Fibroblast of skin of scalp (primary cell): ENCODE measurements at regions not wholly inside any gene's neighbourhood (a gene's known extent, or its start where the extent isn't known, plus 50 kb on each side); places are given as distances from the start of the nearest gene placed in this dataset.

Experiments used
- DNase-seq: peaks from one replicate; pipeline ENCODE4 v3.0.0-alpha.2; 2013

GRCh38 chr6:4554645-4555044 lies 221.6 kb upstream of the CDYL start:
- DNase-seq: no peak

DNA sequence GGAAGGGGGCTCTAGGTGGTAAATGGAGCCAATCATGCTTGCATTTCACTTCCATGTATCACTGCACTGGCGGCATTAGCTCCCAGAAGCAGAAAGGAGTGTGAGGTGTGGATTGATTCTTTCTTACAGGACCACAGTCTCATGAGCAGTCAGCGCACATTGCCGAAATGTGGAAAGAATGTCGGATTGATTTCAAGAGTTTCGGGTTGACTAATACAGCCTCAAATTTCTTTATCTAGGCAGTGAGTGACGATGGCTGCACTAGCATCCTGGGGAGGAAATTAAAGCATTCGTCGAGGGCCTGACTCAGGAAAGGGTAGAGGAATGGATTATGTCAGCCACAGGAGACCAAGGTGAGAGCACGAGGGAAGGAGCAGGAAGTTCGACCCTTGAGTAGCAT lies 222.8 kb upstream of the CDYL start:
- DNase-seq: peak; percentile 37

DNA sequence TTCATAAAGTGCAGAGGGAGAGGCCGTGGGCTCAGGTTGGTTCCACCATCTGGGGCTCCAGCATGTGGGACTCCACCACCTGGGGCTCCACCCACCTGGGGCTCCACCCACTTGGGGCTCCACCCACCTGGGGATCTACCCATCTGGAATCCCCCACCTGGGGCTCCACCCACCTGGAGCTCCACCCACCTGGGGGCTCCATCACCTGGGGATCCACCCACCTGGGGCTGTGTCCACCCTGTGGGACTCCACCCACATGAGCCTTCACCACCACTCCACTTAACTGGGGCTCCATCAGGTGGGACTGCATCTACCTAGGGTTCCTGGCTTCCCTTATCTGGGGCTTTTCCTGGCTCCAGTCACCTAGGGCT lies 226.0 kb upstream of the CDYL start:
- no peak for DNase-seq

DNA sequence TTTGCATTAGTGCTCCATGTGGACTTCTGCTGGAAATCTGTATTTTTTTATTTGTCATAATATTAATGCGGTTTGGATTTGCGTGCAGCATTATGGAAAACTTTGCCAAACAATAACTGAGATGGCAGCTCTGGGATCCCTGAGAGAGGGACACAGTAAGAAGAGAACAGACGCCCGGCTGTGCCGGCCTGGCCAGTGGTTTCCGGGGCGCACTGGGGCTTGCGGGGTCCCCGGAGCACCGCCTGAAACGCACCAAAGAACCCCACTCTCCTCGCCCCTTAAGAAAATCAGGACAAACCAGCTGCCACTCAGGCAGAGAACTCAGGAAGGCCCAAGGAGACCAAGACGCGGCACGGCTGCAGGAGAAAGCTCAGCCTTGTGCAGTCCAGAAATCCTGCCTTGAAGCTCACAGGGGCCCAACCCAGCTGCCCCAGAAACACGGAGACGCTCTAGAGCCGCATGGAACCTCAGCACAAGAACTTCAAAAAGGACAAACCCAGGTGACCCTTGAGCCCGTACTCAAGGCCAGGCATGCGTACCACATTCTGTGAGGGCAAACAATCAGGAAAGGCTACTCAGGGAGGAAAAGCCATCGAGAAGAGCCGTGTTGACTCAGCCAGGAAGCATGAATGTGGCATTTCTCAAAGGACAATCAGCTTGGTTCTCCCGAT lies 226.5 kb upstream of the CDYL start:
- no peak for DNase-seq

- no peak for DNase-seq
Measured at GRCh38 chr6:4545893-4546292, 230.3 kb upstream of the CDYL start.

- DNase-seq: no peak
Measured at GRCh38 chr6:4543596-4543995, 232.6 kb upstream of the CDYL start.

GRCh38 chr6:4533576-4533975 lies 242.6 kb upstream of the CDYL start:
- peak; percentile 64 for DNase-seq

- DNase-seq: no peak
Measured at GRCh38 chr6:4531406-4531805, 244.8 kb upstream of the CDYL start.

GRCh38 chr6:4522453-4522852 lies 253.8 kb upstream of the CDYL start:
- DNase-seq: no peak

GRCh38 chr6:4521070-4521469 lies 255.1 kb upstream of the CDYL start:
- no peak for DNase-seq

GRCh38 chr6:4518506-4518905 lies 257.7 kb upstream of the CDYL start:
- DNase-seq: peak; percentile 29

DNA sequence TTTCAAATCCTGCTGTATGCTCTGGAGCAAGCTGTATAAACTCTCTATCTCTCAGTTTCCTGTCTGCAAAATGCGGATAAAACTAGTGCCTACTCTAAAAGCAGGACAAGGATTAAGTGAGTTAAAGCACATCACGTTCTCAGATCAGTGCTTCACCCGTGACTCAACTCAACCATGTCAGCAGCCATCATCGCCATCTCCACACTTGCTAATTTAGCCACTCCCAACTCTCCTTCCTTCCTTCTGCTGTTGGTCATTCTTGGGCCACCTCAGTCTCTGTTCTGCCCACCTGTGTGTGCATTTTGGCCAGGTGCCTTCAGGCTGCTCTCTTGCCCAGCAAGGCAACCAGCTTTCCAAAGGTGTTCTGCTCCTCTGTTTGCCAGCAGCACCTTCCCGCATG lies 260.0 kb upstream of the CDYL start:
- DNase-seq: no peak

- no peak for DNase-seq
Measured at GRCh38 chr6:4513561-4513960, 262.6 kb upstream of the CDYL start.

GRCh38 chr6:4512051-4512471 lies 264.1 kb upstream of the CDYL start:
- DNase-seq: no peak

DNA sequence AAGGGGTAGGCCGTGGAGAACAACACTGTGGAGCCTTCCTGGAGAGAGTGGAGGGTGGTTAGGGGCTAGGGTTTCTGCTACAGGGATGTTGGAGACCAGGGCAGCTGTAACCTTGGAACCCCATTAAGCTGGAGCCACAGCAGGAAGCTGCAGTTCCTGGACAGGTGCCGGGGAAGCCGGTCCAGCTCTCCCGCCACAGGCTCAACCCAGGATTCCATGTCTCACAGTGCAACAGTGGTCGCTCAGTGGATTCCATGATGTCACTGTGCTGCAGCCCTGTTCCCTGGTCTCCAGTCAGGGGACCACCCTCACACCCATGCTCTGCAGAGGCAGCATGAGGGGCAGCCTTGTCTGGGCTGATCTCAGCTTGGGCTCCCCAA lies 264.6 kb upstream of the CDYL start:
- DNase-seq: no peak

DNA sequence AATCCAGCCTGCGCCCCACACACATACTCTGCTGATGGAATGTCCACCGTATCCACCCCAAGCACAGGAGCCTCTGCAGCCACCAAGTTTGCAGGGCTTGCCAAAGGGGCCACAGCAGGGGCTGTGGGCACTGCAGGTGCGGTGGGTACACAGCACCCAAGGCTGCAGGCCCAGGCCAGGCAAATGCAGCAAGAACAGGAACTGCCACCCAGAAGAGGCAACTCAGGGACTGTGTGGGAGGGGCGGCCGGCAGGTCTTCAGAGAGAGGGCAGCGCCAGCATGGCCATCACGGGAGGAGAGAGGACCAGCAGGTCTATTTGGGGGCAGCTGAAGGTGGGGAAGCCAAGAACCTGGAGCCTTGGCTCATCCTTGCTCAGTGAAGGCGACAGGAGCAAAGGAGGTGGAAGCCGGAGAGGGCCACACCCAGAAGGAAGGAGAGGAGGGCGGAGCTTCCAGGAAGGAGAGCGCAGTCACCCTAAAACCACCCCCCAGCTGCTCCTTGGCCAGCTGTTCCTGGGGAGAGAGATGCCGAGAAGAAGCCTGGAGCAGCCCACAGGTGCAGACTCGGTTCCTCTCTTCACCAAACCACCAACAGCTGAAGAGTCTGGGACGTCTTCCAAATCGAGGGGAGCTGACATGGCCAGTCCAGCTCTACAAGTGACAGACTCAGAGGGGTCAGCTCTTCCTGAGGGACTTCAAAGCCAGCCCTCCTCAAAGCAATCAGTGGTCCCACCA lies 265.1 kb upstream of the CDYL start:
- DNase-seq: no peak

GRCh38 chr6:4510317-4510716 lies 265.9 kb upstream of the CDYL start:
- no peak for DNase-seq

DNA sequence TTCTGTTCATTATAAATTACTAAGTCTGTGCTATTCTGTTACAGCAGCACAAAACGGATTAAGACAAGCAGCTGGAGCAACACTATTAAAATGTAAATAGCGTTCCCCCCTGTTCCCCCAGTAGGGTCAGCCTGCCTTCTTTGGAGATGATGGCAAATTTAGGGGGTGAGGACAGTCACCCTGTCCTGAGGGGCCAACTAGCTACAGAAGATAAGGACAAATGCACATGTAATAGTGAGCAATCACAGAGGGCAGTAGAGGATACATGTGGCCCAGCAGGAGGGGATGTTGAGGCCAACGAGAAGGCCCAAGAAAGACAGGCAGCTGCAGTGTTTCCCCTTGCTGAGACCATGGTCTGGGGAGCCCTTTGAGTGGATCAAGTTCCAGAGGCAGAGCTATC lies 266.7 kb upstream of the CDYL start:
- no peak for DNase-seq

GRCh38 chr6:4506792-4507191 lies 269.4 kb upstream of the CDYL start:
- DNase-seq: no peak

- no peak for DNase-seq
Measured at GRCh38 chr6:4506223-4506622, 270.0 kb upstream of the CDYL start.

DNA sequence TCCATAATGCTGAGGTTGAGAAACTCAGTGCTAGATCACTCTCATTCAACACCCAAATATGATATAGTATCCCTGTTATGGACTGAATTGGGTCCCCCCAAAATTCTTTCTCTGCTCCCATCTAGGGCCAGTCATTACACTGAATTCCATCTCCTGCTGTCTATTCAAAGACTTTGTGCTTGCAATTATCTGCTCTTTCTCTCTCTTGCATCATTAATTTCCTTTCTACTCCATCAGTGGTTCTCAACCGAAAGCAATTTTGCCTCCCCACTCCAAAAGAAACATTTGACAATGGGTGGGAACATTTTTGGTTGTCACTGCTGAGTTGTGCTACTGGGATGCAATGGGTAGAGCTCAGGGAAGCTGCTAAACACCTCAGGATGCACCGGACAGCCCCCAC lies 271.5 kb upstream of the CDYL start:
- peak; percentile 17 for DNase-seq

DNA sequence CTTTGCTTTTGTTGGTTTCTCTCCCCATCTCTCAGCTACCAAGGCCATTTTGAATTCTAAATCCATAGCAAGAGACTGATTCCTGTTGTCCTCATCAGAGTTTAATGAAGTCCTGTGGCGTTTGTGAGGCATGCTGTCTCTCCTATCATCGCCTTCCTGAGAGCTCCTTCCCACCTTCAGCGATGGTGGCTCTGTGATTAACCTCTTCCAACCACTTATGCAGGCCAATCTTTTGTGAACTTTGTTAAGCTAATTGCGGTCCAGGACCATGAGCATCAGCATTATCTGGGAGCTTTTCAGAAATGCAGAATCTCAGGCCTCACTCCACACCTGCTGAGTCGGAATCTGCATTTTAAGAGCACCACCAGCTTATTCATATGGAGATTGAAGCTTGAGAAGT lies 272.5 kb upstream of the CDYL start:
- DNase-seq: no peak

DNA sequence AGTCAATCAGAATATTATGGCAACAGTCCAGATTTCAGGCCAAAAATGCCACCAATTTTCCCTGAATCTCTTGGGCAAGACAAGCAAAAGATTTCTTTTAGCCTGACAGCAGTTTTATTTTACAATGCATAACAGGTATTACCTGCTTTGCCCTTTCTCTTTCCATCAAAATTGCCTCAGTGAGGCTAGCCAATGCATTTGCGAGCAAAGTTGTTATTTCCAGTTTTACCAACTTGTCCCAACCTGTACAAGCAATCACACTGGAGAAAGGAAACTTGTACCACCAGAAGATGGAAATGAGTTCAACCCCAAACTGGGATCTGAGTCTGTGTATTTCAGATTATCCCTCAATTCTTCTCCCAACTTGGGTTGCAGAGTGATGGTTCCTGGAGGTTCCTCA lies 279.9 kb upstream of the CDYL start:
- no peak for DNase-seq

DNA sequence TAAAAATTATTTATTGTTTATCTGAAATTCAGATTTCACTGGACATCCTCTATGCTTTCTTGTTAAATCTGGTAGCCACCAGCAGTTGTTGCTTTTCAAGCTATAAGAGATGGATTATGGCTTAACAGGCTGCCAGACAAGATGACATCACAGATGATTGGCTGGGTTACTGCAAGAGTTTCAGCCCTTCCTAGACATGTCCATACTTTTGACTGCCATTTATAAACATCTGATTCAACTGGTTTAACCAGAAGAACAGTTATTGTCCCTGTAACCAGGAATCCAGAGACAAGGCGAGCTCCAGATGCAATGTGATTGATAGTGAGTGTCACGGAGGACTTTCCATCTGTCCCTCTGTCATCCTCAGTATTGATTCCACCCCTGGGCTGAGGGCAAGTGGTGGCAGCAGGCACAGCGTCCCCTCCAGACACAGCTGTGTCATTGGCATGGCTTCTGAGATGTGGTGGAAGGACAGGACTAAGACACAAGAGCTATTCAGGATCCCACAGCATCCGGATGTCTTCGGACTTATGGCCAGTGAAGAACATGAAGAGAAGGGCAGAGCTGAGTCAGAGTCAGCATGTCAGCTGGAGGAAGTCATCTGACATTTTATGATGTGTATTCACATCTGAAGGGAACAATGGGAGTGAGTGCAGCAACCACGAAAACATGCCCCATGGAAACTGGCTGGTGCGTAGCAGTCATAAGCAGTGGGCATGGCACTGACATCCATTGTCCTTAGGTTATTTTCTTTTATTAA lies 284.5 kb upstream of the CDYL start:
- no peak for DNase-seq
